ENCODE measurements at regions not wholly inside any gene's neighbourhood (a gene's known extent, or its start where the extent isn't known, plus 50 kb on each side); places are given as distances from the start of the nearest gene placed in this dataset.

GRCh38 chr1:79239840-79240239 lies 233.3 kb upstream of the ADGRL4 start:
- TF ChIP-seq CTCF (IDR thresholded peaks at IDR 0.05) (no peak), POLR2A (IDR thresholded peaks at IDR 0.05) (no peak), POLR2AphosphoS5 (IDR thresholded peaks at IDR 0.05) (no peak)

Data from prostate gland (tissue), 2 donors.